GM19395 (cell line): ENCODE measurements at regions not wholly inside any gene's neighbourhood (a gene's known extent, or its start where the extent isn't known, plus 50 kb on each side); places are given as distances from the start of the nearest gene placed in this dataset.
"Not testable (repeated sequence)": the region's sequence is repeated elsewhere in the genome, so short reads cannot be mapped to it uniquely, and the experiment has no call there.

Source experiments
- ATAC-seq: cut with Tn5 transposase; IDR thresholded peaks from one replicate; pipeline ENCODE4 v1.9.1; 2021; ENCODE audit warnings: mild to moderate bottlenecking, moderate library complexity; ENCODE audit not compliant: unreplicated experiment

DNA sequence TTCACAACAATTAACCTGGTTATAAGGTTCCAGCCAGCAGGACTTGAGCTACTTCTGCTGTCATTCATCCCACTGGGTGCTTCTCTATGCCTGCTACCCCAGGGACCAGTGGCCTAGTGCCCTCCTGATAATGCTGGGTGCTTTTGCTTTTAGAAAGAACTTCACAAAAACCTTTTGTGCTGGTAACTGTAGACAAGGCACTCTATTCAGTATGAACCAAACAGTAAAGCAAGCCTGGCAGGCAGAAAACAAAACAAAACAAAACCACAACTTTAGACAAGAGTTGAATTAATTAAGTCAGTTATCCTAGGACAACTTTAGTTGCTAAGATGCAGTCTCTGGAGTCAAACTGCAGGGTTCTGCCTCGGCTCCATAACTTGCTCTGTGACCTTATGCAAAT lies 61.9 kb upstream of the ADGRL2 start:
- ATAC-seq, result no peak

DNA sequence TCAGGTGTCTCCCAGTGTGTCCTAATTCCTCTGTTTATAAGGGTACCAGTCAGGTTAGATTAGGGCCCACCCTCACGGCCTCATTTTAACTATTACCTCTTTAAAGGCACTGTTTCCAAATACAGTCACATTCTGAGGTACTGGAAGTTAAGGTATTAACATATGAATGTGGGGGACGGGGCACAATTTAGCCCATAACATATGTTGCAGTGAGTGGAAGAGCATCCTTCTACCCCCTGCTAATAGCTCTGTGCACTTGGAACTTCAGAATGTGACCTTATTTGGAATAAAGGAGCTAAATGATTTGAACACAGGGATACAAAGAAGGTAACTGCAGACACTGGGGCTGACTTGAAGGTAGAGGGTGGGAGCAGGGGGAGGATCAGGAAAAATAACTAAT lies 67.3 kb upstream of the ADGRL2 start:
- ATAC-seq, result no peak

DNA sequence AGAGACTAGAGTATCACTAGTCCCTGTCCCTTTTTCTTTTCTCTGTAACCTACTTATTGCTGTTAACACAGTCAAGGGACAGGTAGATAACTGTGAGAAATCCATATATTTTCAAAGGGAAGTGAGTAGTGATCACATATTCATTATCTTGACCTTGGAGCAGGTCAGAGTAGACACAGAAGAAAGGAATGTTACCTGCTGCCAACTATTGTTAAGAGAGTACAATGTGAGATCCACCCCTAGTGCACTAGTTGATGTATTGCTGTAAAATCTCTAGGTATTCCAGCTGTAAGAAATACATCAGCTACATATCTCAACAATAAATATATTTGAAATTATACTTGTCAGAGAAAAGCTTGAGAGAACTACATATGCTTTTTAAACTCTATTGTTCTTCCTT lies 68.7 kb upstream of the ADGRL2 start:
- ATAC-seq, result no peak

DNA sequence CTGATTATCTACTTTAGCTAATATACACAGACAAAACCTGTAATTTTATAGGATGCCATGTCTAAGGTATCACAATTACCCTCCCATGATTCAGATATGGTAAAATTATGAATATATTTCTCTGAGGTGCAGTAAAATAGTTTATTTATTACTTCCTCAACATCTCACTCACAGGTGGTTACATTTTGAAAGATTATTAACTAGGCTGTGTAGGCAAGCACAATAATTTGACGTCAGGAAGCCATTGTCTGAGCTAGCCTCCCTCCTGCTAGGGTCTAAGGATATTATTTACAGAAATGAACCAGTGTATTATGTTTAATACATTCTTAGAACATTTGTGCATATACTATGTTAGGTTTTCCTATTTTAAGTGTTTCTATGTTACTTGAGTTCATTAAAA lies 69.9 kb upstream of the ADGRL2 start:
- peak; percentile 66 for ATAC-seq

DNA sequence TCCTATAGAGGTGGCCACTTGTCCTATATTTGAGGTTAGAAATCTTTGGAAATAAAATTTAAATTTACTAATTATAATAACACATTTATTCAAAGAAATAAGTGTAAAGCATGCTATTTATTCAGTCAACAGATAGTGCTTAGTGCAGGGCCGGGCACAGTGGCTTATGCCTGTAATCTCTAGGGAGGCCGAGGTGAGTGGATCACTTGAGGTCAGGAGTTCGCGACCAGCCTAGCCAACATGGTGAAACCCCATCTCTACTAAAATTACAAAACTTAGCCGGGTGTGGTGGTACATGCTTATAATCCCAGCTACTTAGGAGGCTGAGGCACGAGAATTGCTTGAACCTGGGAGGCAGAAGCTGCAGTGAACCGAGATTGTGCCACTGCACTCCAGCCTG lies 70.4 kb upstream of the ADGRL2 start:
- not testable (repeated sequence) for ATAC-seq

DNA sequence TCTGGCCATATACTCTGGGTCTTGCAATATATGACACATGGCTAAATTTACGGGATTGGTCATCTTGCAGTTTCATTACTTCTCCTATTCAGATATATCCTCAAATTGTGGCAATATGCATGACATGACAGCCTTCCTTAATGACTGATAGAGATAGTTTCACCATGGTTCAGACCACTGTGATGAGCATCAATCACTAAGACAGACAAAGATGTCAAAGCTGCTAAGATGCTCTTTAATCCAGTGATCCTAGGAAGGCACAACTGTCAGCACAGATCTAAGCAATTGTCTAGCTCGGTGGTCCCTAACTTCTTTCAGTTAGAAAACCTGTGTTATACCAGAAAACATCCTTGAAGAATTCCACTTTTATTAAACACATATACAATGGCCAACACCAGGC lies 70.9 kb upstream of the ADGRL2 start:
- no peak for ATAC-seq

DNA sequence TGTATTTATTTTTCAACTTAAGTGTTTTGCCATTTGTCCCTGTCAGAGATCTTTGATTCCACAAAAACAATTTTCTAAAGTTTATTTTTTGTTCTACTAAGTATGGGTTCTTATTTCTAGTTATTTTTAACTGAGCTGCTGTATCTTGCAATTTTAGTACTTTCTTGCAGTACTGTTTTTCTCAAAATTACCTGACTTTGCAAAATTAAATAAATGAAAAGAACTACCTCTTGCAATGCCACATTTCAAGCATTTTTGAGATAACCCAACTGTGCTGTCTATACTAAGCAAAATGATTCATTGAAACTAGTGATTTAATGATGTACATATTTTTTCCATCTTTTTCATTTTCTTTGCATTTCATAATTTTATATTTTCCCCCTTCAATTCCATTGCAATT lies 71.5 kb upstream of the ADGRL2 start:
- ATAC-seq, result no peak

DNA sequence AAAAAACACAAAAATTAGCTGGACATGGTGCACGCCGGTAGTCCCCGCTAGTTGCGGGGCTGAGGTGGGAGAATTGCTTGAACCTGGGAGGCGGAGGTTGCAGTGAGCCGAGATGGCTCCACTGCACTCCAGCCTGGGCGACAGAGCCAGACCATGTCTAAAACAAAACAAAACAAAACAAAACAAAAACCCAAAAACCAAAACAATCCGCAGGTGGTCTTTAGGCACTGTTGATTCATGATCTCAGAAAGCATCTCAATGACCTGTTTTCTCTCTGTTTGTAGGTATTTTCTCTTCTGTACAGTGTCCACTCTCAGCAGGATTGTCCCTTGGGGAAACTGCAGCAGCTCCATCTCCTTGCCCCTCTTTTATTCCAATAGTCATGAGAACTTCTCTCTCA lies 74.9 kb upstream of the ADGRL2 start:
- ATAC-seq, result no peak

DNA sequence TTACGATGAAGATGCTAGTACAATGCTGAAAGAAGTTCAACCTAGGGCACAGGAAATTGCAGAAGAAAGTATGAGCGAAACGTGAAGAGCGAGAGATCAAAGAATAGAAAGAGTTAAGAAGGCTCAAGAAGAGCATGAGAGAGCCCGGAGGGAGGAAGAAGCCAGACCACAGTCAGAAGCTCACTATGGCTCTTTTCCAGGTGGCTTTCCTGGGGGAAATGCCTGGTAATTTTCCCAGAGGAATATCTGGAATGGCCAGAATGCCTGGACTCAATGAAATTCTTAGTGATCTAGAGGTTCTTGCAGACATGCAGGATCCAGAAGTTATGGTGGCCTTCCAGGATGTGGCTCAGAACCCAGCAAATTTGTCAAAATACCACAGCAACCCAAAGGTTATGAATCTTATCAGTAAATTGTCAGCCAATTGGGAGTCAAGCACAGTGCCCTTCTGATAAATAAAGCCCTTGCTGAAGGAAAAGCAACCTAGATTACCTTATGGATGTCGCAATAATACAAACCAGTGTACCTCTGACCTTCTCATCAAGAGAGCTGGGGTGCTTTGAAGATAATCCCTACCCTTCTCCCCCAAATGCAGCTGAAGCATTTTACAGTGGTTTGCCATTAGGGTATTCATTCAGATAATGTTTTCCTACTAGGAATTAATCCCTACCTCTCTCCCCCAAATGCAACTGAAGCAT lies 78.0 kb upstream of the ADGRL2 start:
- not testable (repeated sequence) for ATAC-seq

DNA sequence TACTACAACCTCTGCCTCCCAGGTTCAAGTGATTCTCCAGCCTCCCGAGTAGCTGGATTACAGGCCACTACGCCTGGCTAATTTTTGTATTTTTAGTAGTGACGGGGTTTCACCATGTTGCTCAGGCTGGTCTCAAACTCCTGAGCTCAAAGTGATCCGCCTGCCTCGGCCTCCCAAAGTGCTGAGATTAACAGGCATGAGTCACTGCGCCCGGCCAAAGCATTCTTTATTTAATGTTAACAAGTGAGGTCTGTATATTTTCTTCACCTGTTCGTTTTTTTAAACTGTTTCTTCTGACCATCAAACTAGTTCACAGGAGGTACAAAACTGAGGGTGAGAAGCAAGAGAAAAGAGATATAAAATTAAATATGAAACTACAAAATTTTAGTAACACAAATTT lies 80.5 kb upstream of the ADGRL2 start:
- ATAC-seq, result not testable (repeated sequence)

DNA sequence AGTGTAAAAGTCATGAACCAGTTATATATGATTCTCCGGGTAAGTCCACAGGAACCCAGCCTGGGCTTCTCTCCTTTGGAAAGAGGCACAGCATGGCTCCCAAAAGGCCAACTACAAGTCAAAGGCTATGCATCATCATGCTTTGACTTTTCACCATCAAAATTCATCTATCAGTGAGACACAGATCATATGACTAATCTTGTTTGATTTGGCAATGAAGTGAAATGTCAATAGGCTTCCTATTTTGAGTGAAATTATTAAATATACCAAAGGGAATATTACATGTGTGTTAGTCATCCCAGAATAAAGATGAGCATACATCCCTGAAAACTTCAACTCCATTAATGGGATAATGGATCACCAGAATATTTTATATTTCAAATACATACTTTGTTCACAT lies 83.5 kb upstream of the ADGRL2 start:
- no peak for ATAC-seq

DNA sequence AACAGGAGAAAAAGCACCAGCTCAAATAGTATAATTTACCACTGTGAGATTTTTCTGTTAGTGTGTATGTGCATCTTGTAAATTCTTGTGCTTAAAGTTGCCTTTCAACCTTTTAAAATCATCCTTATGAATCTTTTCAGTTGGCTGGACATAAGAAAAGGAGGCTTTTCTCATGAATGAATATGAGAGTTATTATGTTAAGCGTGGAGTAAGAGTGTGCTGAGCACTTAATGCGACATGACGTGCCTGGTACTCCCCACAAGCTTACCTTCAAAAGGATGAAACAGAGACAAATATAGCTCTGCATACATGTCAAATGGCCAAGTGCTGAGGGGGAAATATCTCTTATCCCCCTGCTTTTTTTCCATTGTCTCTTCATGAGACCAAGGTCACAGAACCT lies 85.3 kb upstream of the ADGRL2 start:
- ATAC-seq, result no peak

DNA sequence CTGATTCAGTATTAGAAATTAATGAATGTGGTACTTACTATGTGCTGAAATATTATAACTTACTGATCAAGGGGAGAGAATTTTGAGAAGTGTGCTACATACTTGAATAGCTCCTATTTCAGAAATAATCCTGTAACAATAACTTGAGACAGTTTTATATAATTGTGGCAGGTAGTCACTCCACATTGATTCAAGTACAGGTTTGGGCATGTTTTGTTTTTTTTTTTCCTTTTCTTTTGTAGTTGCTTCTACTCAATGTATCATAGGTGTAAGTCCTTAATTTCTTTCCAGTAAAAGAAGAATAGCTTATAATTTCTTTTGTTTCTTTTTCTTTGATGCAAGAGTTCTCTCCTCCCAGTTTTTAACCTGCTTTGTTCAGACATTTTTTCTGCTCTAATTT lies 86.1 kb upstream of the ADGRL2 start:
- no peak for ATAC-seq

DNA sequence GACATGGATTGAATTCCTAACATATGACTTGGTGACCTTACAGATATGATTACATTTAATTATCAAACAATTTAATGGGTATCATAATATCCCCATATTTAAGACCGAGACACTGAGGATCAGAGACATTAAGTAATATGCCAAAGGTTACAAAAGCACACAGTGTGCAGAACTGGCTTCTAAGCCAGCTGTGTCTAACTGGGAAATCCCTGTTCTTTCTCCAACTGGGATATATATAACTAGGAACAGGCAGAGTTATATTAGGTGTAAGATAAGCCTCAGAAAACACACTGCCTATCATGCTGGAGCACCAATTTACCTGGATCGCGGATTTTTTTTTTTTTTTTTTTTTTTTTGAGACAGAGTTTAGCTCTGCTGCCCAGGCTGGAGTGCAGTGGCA lies 88.3 kb upstream of the ADGRL2 start:
- no peak for ATAC-seq

DNA sequence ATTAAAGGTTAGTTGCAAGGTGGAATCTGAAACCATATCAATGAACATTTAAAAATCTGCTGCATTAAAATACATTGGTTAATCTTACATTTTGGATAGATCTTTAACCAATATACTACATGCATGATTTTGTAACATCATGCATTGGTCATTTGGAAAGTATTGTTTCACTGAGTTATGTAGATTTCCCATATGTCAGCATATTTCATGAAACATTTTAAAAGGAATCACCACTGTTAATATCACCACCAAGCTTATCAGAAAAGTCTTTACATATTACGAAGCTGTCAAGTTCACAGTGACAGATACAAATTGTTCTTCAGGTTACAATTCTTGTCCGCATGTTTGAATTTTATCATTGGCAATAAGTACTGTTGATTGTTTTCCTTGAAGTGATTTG lies 89.9 kb upstream of the ADGRL2 start:
- no peak for ATAC-seq

DNA sequence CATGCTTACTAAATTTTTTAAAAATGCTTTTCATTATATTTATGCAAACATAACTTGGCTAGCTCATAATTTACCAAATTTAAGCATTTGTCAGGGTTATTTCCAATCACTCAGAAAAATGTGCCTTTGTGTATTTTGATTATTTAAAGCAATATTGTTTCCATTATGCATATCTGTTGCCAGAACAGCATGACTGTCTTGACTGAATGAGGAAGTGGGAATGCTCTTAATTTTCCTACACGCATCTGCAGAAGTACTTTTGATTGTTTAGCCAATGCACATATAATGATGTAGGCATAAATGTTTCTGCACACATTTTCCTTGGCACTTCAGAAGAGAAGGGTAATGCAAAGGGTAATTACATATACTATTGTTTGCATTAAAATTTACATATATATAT lies 92.5 kb upstream of the ADGRL2 start:
- no peak for ATAC-seq

DNA sequence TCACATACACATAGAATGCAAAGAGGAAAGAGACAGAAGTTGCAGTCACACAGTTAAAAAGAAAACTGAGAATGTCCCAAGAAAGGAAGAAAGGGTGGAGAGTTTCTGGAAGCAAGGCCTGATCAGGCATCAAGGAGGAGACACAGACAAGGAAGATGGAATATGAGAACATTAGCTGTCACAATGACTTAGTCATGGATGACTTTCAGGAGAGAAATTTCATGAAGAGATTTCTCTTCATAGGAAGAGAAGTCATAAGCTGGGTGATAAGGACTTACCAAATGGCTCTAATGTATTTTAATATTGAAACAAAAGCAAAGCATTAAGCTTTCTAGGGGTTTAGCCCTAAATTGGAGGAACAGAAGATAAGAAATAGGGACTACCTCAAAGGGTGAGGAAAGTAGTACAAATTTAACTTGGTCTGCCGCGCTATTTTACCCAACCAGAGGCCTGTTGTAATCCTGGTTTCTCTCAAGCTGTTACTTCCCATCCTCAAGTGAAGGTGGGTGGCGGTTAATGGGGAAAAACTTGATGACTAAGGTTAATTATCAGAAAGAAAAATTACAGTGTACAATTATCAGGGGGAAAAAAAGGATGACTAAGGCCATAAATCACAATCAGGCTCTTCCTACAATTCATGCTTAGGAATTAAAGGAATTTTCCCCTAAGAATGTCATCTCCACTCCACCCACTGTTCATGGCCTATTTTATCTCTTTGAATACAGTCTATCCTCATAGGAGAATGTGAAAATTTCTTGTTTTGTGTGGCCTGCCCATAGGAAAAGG lies 93.9 kb upstream of the ADGRL2 start:
- ATAC-seq, result no peak

DNA sequence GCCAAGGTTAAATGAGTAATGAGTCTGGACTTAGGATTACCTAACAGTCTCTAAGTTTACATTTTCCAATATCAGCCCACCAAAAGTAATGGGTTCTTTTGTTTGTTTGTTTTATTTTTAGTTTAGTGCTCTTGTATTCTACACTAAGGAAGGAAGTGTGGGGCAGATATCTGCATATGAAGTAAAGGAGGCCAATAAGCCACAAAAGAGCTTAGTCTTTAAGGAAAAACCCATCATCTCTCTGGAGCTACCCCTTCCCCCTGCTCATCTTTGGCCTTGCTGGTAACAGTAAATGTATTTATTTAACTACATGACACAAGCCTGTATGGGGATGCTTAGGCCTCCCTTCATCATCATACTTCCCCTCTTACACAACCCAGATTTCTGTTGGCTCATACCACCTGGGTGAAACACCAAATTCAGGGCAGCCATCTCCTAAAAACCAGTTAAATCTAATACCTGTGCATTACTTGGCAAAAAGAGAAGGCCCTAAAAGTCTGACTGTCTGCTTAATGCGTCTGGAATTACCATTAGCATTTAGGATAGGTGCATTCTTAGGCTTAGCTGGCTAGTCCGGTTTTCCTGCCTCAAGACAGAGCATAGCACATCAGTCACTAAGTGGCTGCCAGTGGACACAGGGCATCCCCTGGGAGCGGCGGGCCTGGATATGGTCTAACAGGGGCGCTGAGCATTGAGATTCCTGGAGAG lies 96.8 kb upstream of the ADGRL2 start:
- no peak for ATAC-seq

DNA sequence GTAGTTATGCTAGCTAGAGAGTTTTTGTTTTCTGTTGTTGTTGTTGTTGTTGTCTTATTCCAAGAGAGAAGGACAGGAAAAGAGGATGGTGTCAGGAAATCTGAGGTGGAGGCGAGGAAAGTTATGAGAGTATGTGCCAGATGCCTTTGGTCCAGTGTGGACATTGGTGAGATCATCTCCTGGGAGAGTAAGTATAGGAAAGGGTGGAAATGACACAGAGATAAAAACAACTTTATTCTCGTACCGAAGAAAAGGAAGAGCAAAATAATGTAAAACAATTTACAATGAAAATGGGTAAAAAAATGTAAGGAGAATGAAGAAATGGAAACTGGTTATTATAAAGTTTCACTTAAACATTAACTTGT lies 97.4 kb upstream of the ADGRL2 start:
- no peak for ATAC-seq

DNA sequence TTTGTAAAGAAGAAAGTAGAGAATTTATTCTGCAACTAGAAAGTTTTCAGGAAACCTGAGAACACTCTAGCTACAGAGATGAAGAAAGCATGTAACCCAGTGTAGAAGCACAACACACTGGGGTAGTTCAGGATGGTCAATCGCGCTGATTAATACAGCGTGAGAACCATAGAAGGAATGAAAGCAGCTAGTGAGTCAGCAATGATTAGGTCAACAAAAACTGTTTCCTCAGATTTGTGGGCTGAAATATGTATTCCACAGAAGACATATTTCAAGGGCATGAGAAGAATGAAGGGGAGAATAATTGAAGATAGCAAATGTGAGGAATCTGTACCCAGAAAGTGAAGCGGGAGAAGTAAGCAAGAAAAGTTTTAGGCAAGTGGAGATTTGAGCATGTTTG lies 97.8 kb upstream of the ADGRL2 start:
- ATAC-seq, result no peak

DNA sequence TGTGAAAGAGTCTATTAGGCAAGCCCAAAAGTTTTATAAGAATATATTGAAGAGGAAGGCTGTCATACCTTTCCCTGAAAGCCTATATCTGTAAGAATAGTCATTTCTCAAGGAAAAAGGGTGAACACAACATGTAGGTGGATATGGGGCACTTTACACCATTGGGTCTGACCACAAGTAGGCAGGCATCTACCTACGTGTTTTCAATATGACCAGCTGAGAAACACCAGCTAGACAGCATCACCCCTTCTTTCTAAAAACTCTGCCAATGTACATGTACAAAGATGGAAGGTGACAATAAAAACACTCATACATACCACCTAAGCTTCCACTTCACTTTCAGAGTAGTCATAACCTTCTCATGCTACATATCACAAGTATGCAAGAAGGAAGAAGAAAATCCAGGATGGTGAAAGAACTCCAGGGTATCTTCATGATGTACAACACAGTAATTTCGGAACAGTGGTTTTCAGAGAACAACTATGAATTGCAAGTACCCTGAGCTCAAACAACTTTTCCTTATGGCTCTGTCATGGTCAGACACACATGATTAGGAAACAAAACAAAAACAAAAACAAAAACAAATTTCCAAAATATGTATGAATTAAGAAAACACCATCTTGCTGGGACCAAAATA lies 98.5 kb upstream of the ADGRL2 start:
- ATAC-seq, result no peak
